HEK293 (cell line): ENCODE measurements at regions not wholly inside any gene's neighbourhood (a gene's known extent, or its start where the extent isn't known, plus 50 kb on each side); places are given as distances from the start of the nearest gene placed in this dataset.

Experiments
- MEIS1 ChIP-seq: sonication (generic); formaldehyde crosslinking; IDR thresholded peaks from 2 replicates; pipeline ENCODE4 v1.8.1; 2022; ENCODE audit warnings: missing genetic modification reagents, mild to moderate bottlenecking, borderline replicate concordance
- ZNF112 ChIP-seq: fragments of 450-650 bp; formaldehyde crosslinking; IDR thresholded peaks from 2 replicates; pipeline ENCODE4 v1.5.0; 2017; ENCODE audit warnings: missing biosample characterization, missing genetic modification characterization
- ZNF335 ChIP-seq: fragments of 450-650 bp; formaldehyde crosslinking; conservative IDR thresholded peaks from 2 replicates; pipeline ENCODE4 v1.5.1; 2016; ENCODE audit warnings: missing biosample characterization, missing genetic modification characterization
- TF ChIP-seq, protein P1 (sequence below): fragments of 450-650 bp; formaldehyde crosslinking; IDR thresholded peaks from 2 replicates; pipeline ENCODE4 v1.5.1; 2016; ENCODE audit warnings: missing biosample characterization, missing genetic modification characterization

GRCh38 chr4:100306018-100306417 lies 115.8 kb upstream of the DDIT4L start:
- TF ChIP-seq ZNF335 (tag by site-specific recombination) (no peak), MEIS1 (CRISPR knock-in tag) (no peak), ZNF112 (tag by site-specific recombination) (no peak)
- TF ChIP-seq, protein P1, sequence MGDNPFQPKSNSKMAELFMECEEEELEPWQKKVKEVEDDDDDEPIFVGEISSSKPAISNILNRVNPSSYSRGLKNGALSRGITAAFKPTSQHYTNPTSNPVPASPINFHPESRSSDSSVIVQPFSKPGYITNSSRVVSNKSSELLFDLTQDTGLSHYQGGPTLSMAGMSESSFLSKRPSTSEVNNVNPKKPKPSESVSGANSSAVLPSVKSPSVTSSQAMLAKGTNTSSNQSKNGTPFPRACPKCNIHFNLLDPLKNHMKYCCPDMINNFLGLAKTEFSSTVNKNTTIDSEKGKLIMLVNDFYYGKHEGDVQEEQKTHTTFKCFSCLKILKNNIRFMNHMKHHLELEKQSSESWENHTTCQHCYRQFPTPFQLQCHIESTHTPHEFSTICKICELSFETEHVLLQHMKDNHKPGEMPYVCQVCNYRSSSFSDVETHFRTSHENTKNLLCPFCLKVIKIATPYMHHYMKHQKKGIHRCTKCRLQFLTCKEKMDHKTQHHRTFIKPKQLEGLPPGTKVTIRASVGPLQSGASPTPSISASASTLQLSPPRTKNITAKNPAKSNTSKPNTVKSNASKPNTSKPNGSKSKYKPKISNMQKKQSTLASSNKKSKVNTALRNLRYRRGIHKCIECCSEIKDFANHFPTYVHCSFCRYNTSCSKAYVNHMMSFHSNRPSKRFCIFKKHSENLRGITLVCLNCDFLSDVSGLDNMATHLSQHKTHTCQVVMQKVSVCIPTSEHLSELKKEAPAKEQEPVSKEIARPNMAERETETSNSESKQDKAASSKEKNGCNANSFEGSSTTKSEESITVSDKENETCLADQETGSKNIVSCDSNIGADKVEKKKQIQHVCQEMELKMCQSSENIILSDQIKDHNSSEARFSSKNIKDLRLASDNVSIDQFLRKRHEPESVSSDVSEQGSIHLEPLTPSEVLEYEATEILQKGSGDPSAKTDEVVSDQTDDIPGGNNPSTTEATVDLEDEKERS (tag by site-specific recombination), result no peak
